ENCODE measurements at regions not wholly inside any gene's neighbourhood (a gene's known extent, or its start where the extent isn't known, plus 50 kb on each side); places are given as distances from the start of the nearest gene placed in this dataset.

- Histone ChIP-seq H3K27ac (no peak overlapping the region), H3K4me3 (no peak overlapping the region)
- no peak for DNase-seq (ENCODE audit: low spot score)
- TF ChIP-seq CTCF (IDR thresholded peaks at IDR 0.05), result no peak
Measured at GRCh38 chr20:52899041-52899608, 73.0 kb upstream of the TSHZ2 start.

- no peak overlapping the region for H3K27ac ChIP-seq
- no peak overlapping the region for H3K4me3 ChIP-seq
- no peak for TF ChIP-seq CTCF (IDR thresholded peaks at IDR 0.05)
- no peak for DNase-seq (ENCODE audit: low spot score)
Measured at GRCh38 chr20:52896348-52896747, 75.8 kb upstream of the TSHZ2 start.

- TF ChIP-seq CTCF (IDR thresholded peaks at IDR 0.05), result no peak
- DNase-seq (ENCODE audit: low spot score), result no peak
- H3K4me3 ChIP-seq, result no peak overlapping the region
- no peak overlapping the region for H3K27ac ChIP-seq
Measured at GRCh38 chr20:52895701-52896100, 76.5 kb upstream of the TSHZ2 start.

GRCh38 chr20:52895235-52895634 is 76.9 kb upstream of the TSHZ2 start:
- no peak for TF ChIP-seq CTCF (IDR thresholded peaks at IDR 0.05)
- no peak for DNase-seq (ENCODE audit: low spot score)
- Histone ChIP-seq H3K4me3 (no peak overlapping the region), H3K27ac (no peak overlapping the region)

GRCh38 chr20:52893498-52893897 is 78.7 kb upstream of the TSHZ2 start:
- no peak overlapping the region for H3K27ac ChIP-seq
- no peak overlapping the region for H3K4me3 ChIP-seq
- TF ChIP-seq CTCF (IDR thresholded peaks at IDR 0.05), result no peak
- no peak for DNase-seq (ENCODE audit: low spot score)

- Histone ChIP-seq H3K4me3 (no peak overlapping the region), H3K27ac (no peak overlapping the region)
- DNase-seq (ENCODE audit: low spot score), result no peak
- TF ChIP-seq CTCF (IDR thresholded peaks at IDR 0.05), result no peak
Measured at GRCh38 chr20:52892023-52892422, 80.1 kb upstream of the TSHZ2 start.

GRCh38 chr20:52890130-52890529 is 82.0 kb upstream of the TSHZ2 start:
- TF ChIP-seq CTCF (IDR thresholded peaks at IDR 0.05), result no peak
- H3K27ac ChIP-seq, result no peak overlapping the region
- no peak overlapping the region for H3K4me3 ChIP-seq
- DNase-seq (ENCODE audit: low spot score), result no peak

Measured in coronary artery (tissue), 2 donors.